ENCODE measurements at regions not wholly inside any gene's neighbourhood (a gene's known extent, or its start where the extent isn't known, plus 50 kb on each side); places are given as distances from the start of the nearest gene placed in this dataset.

DNA sequence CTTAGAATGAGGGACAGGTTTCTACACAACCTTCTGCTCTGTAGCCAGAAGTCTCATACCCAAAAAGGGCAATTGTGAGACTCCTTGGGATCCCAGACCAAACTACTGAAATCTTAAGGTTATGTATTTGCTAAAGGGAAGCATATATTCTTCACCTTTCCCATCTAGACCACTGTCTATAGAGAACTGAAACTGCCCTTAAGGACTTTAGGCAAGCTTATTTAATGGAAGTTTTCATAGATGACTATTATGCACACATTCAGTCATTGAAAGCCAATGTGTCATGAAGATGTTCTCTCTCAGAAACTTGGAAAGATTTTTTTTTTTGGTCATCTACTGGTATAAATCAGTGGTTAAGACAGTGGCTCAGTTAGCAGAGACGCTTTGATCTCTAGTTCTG, 365.3 kb downstream of the MCTP2 start:
- FAIRE-seq: no peak
- no peak for DNase-seq (ENCODE audit: insufficient read length, low spot score)
- TF ChIP-seq POLR2AphosphoS5 (IDR thresholded peaks at IDR 0.05; ENCODE audit: low read depth, low read length): no peak
- no peak for TF ChIP-seq POLR2A (IDR thresholded peaks at IDR 0.05; ENCODE audit: low read depth, low read length)
- TF ChIP-seq SPI1 (IDR thresholded peaks at IDR 0.05; ENCODE audit: low read depth, low read length): no peak
- TF ChIP-seq PAX5 (IDR thresholded peaks at IDR 0.05; ENCODE audit: insufficient read depth, low read length, severe bottlenecking): no peak
- TF ChIP-seq TAF1 (IDR thresholded peaks at IDR 0.05; ENCODE audit: low read depth, low read length): no peak
- TF ChIP-seq POU2F2 (IDR thresholded peaks at IDR 0.05; ENCODE audit: low read depth, low read length): no peak

DNA sequence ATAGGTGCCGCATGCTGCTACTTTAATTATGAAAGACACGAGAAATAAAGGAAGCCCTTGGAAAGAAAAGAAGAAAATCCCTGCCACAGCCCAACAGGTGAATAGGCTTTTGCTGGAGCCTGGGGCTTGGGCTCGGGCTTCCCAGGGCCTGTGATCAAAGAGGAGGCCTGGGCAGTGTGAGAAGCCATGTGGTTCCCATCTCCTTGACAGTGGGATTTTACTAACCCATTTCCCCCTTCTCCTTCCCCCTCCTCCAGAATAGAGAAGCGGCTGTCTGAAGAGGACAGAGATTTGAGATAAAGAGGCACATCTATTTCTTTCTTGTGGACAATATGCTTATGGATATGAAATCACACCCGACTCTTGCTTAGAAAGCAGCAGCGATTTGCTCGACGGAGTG, 369.1 kb downstream of the MCTP2 start:
- no peak for DNase-seq (ENCODE audit: insufficient read length, low spot score)
- FAIRE-seq: no peak
- no peak for TF ChIP-seq POLR2AphosphoS5 (IDR thresholded peaks at IDR 0.05; ENCODE audit: low read depth, low read length)
- no peak for TF ChIP-seq SPI1 (IDR thresholded peaks at IDR 0.05; ENCODE audit: low read depth, low read length)
- TF ChIP-seq PAX5 (IDR thresholded peaks at IDR 0.05; ENCODE audit: insufficient read depth, low read length, severe bottlenecking): no peak
- TF ChIP-seq POU2F2 (IDR thresholded peaks at IDR 0.05; ENCODE audit: low read depth, low read length): no peak
- TF ChIP-seq TAF1 (IDR thresholded peaks at IDR 0.05; ENCODE audit: low read depth, low read length): no peak
- TF ChIP-seq POLR2A (IDR thresholded peaks at IDR 0.05; ENCODE audit: low read depth, low read length): no peak

DNA sequence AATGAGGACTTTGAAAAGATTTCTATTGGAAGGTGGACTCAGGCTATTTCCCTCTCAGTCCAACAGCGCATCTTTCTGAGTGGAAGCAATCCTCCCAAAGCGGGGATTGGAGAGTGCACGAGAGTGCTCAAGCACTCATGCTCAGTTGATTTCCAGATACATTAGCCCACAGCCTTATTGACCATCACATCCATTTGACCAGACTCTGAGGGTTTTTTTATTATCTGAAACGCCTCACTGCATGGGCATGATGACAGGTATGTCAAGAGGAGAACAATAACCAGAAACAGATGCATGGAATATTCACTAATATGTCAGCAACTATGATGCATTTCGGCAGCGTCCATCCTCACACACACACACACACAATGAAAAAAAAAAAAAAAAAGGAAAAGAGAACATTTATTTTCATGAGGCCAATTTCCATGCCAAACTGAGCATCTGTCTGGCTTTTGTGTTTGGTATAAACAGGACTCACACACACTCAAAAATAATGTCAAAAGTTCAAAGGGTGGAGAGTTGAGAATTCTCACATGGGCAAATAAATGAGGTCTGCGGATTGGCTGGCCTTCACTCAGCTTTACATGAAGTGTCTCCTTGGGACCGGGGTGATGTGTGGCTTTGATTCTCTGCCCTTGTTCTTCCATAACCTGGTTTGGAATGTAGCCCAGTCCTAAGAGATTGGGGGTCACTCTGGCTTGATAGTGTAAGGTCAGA, 371.6 kb downstream of the MCTP2 start:
- DNase-seq (ENCODE audit: insufficient read length, low spot score): no peak
- no peak for TF ChIP-seq SPI1 (IDR thresholded peaks at IDR 0.05; ENCODE audit: low read depth, low read length)
- no peak for FAIRE-seq

DNA sequence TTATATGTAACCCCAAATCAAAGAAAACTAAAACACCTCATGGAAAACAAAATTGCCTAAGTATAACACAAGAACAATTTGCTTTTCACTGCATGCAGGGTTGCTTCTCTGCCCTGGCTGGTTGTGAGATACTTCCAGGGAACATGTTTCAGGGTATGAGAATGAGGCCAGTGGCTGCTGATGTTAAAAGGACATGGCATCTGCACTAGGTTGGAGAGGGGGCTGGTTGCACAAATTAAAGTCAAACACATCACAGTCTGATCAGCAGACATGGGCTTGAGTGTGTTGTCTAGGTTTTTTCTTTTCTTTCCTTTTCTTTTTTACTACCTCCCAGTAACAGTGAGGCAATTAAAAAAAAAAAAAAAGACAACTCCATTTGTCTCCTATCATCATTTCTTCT, 374.9 kb downstream of the MCTP2 start:
- DNase-seq (ENCODE audit: insufficient read length, low spot score) (no peak), FAIRE-seq (no peak)
- TF ChIP-seq POLR2A (IDR thresholded peaks at IDR 0.05; ENCODE audit: low read depth, low read length): no peak
- TF ChIP-seq SPI1 (IDR thresholded peaks at IDR 0.05; ENCODE audit: low read depth, low read length): no peak
- no peak for TF ChIP-seq PAX5 (IDR thresholded peaks at IDR 0.05; ENCODE audit: insufficient read depth, low read length, severe bottlenecking)
- no peak for TF ChIP-seq POLR2AphosphoS5 (IDR thresholded peaks at IDR 0.05; ENCODE audit: low read depth, low read length)
- TF ChIP-seq TAF1 (IDR thresholded peaks at IDR 0.05; ENCODE audit: low read depth, low read length): no peak
- TF ChIP-seq POU2F2 (IDR thresholded peaks at IDR 0.05; ENCODE audit: low read depth, low read length): no peak

DNA sequence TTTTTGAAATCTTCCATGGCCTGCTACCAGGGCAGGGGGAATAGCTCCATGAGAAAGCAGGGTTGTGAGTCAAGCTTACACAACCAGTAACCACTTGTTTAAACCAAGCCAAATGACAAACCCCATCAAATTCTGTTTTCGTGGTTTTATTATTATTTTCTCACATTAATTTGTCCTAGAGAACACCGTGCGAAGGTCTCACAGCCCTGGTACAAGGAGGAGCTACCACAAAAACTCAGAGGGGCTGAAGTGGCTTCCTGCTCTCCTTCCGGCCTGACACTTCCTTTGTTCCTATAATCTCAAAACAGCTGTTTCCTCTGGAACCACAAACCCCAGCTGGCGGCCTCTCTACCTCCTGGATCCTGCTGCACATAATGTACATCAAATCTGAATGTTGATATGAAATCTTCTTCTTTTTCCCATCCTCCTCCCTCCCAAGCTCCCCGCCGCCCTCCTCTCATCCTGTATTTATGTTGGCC, 375.9 kb downstream of the MCTP2 start:
- TF ChIP-seq POLR2AphosphoS5 (IDR thresholded peaks at IDR 0.05; ENCODE audit: low read depth, low read length) (no peak), PAX5 (IDR thresholded peaks at IDR 0.05; ENCODE audit: insufficient read depth, low read length, severe bottlenecking) (no peak), TAF1 (IDR thresholded peaks at IDR 0.05; ENCODE audit: low read depth, low read length) (no peak), POU2F2 (IDR thresholded peaks at IDR 0.05; ENCODE audit: low read depth, low read length) (no peak), POLR2A (IDR thresholded peaks at IDR 0.05; ENCODE audit: low read depth, low read length) (no peak), SPI1 (IDR thresholded peaks at IDR 0.05; ENCODE audit: low read depth, low read length) (no peak)
- DNase-seq (ENCODE audit: insufficient read length, low spot score): no peak
- FAIRE-seq: no peak

DNA sequence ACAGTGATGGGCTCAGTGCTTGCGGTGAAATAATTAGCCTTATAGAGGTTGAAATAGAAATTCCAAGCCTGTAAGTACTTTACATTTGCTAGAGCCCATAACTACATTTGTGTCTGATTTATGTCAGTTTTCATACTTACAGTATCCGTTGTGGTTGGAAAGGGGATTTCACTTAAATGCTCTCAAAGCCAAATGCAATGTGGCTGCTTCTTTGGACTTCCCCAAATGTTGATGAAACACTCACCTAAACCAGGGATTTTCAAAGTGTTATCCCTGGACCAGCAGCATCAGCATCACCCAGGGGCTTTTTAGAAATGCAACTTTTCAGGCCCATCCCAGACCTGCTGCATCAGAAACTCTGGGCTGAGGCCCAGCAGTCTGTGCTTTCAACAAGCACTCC, 378.7 kb downstream of the MCTP2 start:
- TF ChIP-seq POLR2A (IDR thresholded peaks at IDR 0.05; ENCODE audit: low read depth, low read length): no peak
- TF ChIP-seq POLR2AphosphoS5 (IDR thresholded peaks at IDR 0.05; ENCODE audit: low read depth, low read length): no peak
- TF ChIP-seq SPI1 (IDR thresholded peaks at IDR 0.05; ENCODE audit: low read depth, low read length): peak; percentile 40; the same call in 1 of the 2 replicates
- DNase-seq (ENCODE audit: insufficient read length, low spot score) (no peak), FAIRE-seq (no peak)

DNA sequence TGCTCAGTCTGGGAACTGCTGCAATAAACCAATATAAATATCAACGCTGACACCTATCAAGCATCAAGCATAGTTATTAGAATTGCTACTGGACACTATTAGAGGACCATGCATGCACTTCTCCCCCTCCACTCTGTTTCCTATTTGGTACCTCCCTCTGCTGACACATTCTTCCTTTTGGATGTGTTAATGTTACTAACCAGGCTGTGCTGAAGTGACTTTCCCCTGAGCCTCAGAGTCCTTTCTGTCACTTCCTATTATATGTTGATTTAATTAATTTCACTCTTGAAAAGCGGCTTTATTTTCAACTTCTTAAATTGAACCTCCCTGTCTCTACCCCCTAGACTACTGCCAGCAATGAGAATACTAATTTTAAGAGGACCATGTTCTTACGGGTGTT, 379.1 kb downstream of the MCTP2 start:
- FAIRE-seq: no peak
- no peak for DNase-seq (ENCODE audit: insufficient read length, low spot score)
- TF ChIP-seq SPI1 (IDR thresholded peaks at IDR 0.05; ENCODE audit: low read depth, low read length) (no peak), PAX5 (IDR thresholded peaks at IDR 0.05; ENCODE audit: insufficient read depth, low read length, severe bottlenecking) (no peak), POLR2A (IDR thresholded peaks at IDR 0.05; ENCODE audit: low read depth, low read length) (no peak), TAF1 (IDR thresholded peaks at IDR 0.05; ENCODE audit: low read depth, low read length) (no peak), POU2F2 (IDR thresholded peaks at IDR 0.05; ENCODE audit: low read depth, low read length) (no peak), POLR2AphosphoS5 (IDR thresholded peaks at IDR 0.05; ENCODE audit: low read depth, low read length) (no peak)

DNA sequence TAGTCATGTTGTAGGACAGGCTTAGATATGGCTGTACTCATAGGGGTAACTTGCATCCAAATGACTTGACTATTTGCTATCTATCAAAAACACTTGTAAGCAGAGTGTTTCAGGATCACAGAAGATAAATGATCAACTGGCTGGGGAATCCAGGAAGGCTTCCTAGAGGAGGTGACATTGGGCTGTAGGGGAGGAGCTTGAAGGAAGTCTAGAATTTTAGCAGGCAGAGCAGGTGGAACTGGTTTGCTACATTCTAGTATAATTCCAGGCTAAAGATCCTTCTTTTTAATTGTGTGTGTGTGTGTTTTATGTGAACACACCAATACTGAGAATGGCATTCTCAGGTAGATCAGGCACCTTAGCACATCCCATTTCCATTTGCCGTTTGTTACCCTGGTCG, 380.3 kb downstream of the MCTP2 start:
- FAIRE-seq: no peak
- DNase-seq (ENCODE audit: insufficient read length, low spot score): no peak

DNA sequence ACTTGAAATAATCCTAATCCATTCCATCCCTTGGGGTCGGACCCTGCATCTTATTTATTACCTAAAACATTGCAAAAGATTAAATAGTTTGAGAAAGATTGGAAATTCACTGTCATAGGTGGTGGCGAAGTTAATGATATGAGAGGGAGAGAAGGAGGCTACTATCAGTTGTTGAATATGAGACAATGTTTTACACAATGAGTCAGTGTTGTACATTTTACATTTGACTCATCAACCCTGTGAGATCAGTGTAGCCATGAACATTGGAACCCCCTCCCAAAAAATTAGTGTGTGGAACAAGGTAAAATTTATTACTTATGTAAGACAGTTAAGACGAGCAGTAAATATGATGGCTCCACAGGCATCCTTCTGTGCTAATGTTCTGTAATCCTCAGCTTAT, 384.3 kb downstream of the MCTP2 start:
- no peak for FAIRE-seq
- TF ChIP-seq POLR2A (IDR thresholded peaks at IDR 0.05; ENCODE audit: low read depth, low read length): no peak
- TF ChIP-seq SPI1 (IDR thresholded peaks at IDR 0.05; ENCODE audit: low read depth, low read length): no peak
- no peak for TF ChIP-seq POU2F2 (IDR thresholded peaks at IDR 0.05; ENCODE audit: low read depth, low read length)
- TF ChIP-seq POLR2AphosphoS5 (IDR thresholded peaks at IDR 0.05; ENCODE audit: low read depth, low read length): no peak
- TF ChIP-seq PAX5 (IDR thresholded peaks at IDR 0.05; ENCODE audit: insufficient read depth, low read length, severe bottlenecking): no peak
- TF ChIP-seq TAF1 (IDR thresholded peaks at IDR 0.05; ENCODE audit: low read depth, low read length): no peak
- no peak for DNase-seq (ENCODE audit: insufficient read length, low spot score)

More for the DNA sequence above, 380.3 kb downstream of the MCTP2 start:
- TF ChIP-seq POLR2AphosphoS5 (IDR thresholded peaks at IDR 0.05; ENCODE audit: low read depth, low read length) (no peak), SPI1 (IDR thresholded peaks at IDR 0.05; ENCODE audit: low read depth, low read length) (no peak), POU2F2 (IDR thresholded peaks at IDR 0.05; ENCODE audit: low read depth, low read length) (no peak), TAF1 (IDR thresholded peaks at IDR 0.05; ENCODE audit: low read depth, low read length) (no peak), PAX5 (IDR thresholded peaks at IDR 0.05; ENCODE audit: insufficient read depth, low read length, severe bottlenecking) (no peak), POLR2A (IDR thresholded peaks at IDR 0.05; ENCODE audit: low read depth, low read length) (no peak)

DNA sequence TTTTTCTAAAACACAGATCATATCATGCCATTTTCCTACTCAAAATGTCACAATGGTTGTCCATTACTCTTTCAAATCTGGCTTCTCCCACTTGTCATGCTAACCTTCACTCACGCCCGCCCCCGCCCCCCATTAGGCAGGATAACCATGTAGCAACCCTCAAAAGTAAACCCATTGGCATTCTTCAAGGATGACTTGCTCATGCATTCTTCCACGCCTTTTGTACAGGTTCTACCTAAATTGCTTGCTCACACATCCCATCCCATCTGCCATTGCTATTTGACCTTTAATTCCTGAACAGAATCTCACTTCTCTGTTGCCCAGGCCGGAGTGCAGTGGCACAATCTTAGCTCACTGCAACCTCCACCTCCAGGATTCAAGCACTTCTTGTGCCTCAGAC, 389.3 kb downstream of the MCTP2 start:
- DNase-seq (ENCODE audit: insufficient read length, low spot score) (no peak), FAIRE-seq (no peak)
- no peak for TF ChIP-seq TAF1 (IDR thresholded peaks at IDR 0.05; ENCODE audit: low read depth, low read length)
- no peak for TF ChIP-seq PAX5 (IDR thresholded peaks at IDR 0.05; ENCODE audit: insufficient read depth, low read length, severe bottlenecking)
- TF ChIP-seq SPI1 (IDR thresholded peaks at IDR 0.05; ENCODE audit: low read depth, low read length): no peak
- TF ChIP-seq POLR2AphosphoS5 (IDR thresholded peaks at IDR 0.05; ENCODE audit: low read depth, low read length): no peak
- TF ChIP-seq POU2F2 (IDR thresholded peaks at IDR 0.05; ENCODE audit: low read depth, low read length): no peak
- no peak for TF ChIP-seq POLR2A (IDR thresholded peaks at IDR 0.05; ENCODE audit: low read depth, low read length)

All from GM12891 (cell line).